Epithelial cell of prostate (primary cell): ENCODE measurements at regions not wholly inside any gene's neighbourhood (a gene's known extent, or its start where the extent isn't known, plus 50 kb on each side); places are given as distances from the start of the nearest gene placed in this dataset.
"Not testable (repeated sequence)": the region's sequence is repeated elsewhere in the genome, so short reads cannot be mapped to it uniquely, and the experiment has no call there.

Experiments used
- DNase-seq: peaks from one replicate; pipeline ENCODE4 v3.0.0-alpha.2; 2011; ENCODE audit warnings: low read depth, low spot score
- H3K27ac ChIP-seq: fragments of 450-650 bp; 2 replicates; pipeline ENCODE4 v1.5.1; 2017; ENCODE audit warnings: mild to moderate bottlenecking

DNA sequence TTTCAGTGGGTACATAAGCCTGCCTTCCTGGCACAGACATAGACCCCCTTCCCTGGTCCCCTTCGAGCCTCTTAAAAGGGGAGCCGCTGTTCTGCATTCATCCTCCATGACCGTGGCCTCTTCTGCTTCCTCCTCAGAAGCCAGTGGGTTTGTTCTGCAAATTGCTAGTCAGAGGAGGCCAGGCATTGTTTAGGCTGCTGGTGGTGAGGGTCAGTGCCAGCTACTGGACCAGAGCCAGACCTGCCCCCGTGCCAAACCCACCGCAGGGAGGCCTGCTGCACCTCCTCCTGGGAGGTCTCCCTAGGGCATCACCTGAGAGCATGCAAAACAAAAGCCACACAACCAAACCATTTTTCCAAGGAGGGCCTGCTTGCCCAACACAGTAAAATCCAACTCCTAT is 178.4 kb downstream of the MIS18A start:
- H3K27ac ChIP-seq = no peak overlapping the region
- DNase-seq = no peak

DNA sequence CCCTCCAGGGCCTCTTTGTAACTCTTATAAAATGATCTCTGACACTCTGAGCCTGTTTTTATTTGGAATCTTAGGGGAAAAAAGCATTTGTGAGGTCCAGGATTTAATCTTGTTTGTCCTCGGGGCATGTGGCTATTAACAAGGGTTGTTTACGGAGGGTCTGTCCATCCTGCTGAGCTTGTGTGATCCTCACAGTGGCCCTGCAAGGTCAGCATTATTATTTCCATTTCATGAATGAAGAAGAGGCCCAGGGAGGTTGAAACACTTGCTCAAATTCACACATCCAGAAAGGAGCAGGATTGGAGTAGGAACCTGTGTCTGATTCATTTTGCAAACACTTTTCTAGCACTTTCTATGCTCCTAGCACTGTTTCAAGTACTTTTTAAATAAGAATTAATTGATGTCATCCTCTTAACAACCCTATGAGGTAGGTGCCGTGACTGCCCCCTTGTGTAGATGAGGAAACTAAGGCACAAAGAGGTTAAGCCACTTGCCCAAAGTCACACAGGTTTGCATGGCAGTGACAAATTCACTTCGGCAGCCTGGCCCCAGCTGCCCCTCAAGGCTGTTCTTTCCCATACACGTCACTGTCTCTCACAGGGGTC is 178.9 kb downstream of the MIS18A start:
- DNase-seq = no peak
- no peak overlapping the region for H3K27ac ChIP-seq

- DNase-seq = no peak
- no peak overlapping the region for H3K27ac ChIP-seq
Observed at GRCh38 chr21:32096411-32096810, 182.4 kb downstream of the MIS18A start.

- DNase-seq = no peak
- H3K27ac ChIP-seq = no peak overlapping the region
Observed at GRCh38 chr21:32094804-32095203, 184.0 kb downstream of the MIS18A start.

DNA sequence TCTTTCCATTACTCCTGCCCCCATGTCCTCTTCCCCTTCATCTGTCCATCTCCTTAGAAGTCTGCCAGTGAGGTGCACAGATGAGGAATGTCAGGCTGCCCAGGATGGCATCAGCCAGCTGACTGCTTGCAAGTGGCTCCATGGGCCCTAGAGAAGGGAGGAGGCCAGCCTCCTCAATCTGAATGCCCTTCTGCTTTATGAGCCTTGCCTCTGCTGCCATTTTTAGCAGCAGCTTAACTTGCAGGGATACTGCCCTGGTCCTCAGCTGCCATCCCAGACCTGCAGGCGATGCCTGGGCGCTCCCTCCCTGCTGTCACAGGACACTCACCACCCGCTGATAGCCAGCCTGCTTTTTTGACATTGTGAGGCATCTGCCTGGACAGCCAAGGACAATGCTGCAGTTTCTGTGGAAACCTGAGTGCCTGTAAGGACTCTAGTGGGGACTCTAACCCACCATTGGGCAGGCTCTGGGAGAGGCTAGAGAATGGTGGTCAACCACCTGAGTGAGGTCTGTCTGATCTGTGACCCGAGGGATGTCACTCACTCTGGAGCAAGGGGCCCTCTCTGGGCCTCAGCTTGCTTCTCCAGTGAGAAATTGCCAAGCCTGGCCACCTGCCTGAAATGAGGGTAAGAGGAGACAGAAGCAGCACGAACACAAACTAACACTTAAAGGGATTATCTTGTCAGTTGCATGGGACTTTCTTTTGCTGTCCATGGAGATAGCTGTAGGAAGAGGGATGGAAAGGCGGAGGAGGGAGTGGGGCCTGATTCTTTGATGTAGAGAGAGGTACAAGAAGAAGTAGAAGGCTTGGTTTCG is 185.0 kb downstream of the MIS18A start:
- H3K27ac ChIP-seq = no peak overlapping the region

DNA sequence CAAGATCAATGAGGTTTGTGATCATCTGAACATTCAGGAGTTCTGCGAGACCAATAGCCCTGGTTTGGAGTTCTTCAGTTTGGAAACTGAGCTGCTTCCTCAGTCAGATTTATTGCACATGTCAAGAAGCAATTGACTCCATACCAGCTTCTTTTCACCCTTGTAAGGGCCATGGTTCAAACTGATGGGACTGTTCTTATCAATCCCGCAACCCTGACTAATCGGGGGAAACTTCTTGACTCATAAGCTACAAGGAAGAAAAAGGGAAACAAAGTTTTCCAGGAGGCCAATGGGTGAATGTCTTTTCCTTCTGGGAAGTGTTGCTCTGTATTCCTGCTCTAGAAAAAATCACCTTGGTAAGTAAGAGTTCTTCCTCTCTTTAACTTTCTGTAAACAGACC is 187.9 kb downstream of the MIS18A start:
- no peak overlapping the region for H3K27ac ChIP-seq
- DNase-seq = no peak

More for the DNA sequence above, 185.0 kb downstream of the MIS18A start:
- DNase-seq = no peak

GRCh38 chr21:32089766-32090165 is 189.1 kb downstream of the MIS18A start:
- no peak for DNase-seq
- no peak overlapping the region for H3K27ac ChIP-seq

DNA sequence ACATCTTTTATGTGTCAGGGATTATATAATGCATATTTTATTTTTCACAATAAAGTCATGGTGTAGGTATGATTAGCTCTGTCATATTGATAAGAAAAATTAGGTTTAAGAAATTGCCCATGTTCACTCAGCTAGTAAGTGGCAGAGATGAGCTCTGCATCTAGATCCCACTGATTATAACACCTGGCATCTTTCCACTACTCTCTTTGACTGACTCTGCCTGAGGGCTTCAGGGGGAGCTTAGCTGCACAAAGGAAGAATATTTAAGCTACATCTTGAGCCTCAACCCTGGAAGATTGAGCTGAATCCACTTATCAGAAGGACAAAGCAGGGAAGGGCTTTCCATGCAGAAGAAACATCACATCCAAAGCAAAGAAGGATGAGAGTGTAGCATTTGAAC is 190.4 kb downstream of the MIS18A start:
- no peak for DNase-seq
- no peak overlapping the region for H3K27ac ChIP-seq

- no peak overlapping the region for H3K27ac ChIP-seq
- DNase-seq = no peak
Observed at GRCh38 chr21:32087447-32087846, 191.4 kb downstream of the MIS18A start.

GRCh38 chr21:32083197-32083596 is 195.7 kb downstream of the MIS18A start:
- H3K27ac ChIP-seq = no peak overlapping the region
- no peak for DNase-seq

DNA sequence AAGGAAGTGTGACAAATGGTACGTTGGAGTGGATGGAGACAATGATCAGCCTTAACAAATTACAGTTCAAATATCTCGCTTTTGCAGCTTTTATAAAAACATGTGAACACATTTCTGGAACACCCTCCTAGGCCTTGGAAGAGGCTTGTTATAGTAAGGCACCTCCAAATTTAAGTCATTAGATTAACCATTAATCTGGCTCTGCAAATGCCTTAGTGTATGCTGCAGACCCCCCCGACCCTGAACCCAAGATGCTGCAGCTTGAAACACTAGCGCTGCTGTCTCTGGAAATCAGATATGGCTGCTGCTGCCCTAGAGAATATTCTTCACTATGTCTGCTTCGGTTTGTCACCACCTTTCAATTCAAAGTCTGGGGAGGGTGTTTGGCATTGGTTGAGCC is 196.4 kb downstream of the MIS18A start:
- no peak overlapping the region for H3K27ac ChIP-seq
- no peak for DNase-seq

- no peak for DNase-seq
- no peak overlapping the region for H3K27ac ChIP-seq
Observed at GRCh38 chr21:32073593-32073992, 200.8 kb downstream of the HUNK start.

- no peak overlapping the region for H3K27ac ChIP-seq
- DNase-seq = no peak
Observed at GRCh38 chr21:32073190-32073589, 200.4 kb downstream of the HUNK start.

GRCh38 chr21:32071620-32072019 is 198.8 kb downstream of the HUNK start:
- not testable (repeated sequence) for H3K27ac ChIP-seq, DNase-seq

GRCh38 chr21:32070676-32071330 is 198.0 kb downstream of the HUNK start:
- no peak overlapping the region for H3K27ac ChIP-seq
- no peak for DNase-seq

- DNase-seq = no peak
- H3K27ac ChIP-seq = no peak overlapping the region
Observed at GRCh38 chr21:32070126-32070525, 197.3 kb downstream of the HUNK start.

GRCh38 chr21:32065654-32066053 is 192.8 kb downstream of the HUNK start:
- DNase-seq = no peak
- no peak overlapping the region for H3K27ac ChIP-seq

DNA sequence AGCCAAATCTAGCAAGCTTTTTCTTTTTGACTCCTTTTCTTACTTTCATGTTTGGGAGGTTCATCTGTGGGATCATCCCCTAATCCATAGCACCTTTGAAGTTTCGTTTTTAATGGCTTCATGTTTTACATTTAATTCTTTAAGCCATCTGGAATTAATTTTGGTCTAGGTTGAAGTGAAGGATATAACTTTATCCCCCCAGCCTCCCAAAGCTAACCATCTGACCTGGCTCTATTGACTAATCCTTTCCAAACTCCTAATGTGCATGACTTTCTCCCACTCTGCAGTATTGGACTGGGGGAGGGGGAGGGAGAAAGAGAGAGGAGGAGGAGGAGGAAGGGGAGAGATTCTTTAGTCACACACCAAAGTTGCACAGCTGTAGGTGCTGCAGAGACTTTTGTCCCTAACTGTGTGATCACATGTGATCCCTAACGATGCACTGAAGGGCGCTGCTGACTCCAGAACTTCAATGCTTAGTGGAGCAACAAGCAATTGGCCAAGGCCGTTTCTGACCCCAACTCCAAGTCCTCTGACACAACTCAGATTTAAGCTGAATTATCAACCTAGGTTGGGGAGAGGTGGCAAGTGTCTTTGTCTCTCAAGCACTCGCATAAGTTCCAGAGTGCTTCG is 191.6 kb downstream of the HUNK start:
- H3K27ac ChIP-seq = no peak overlapping the region
- DNase-seq = no peak

- no peak overlapping the region for H3K27ac ChIP-seq
- no peak for DNase-seq
Observed at GRCh38 chr21:32062591-32063227, 189.9 kb downstream of the HUNK start.

DNA sequence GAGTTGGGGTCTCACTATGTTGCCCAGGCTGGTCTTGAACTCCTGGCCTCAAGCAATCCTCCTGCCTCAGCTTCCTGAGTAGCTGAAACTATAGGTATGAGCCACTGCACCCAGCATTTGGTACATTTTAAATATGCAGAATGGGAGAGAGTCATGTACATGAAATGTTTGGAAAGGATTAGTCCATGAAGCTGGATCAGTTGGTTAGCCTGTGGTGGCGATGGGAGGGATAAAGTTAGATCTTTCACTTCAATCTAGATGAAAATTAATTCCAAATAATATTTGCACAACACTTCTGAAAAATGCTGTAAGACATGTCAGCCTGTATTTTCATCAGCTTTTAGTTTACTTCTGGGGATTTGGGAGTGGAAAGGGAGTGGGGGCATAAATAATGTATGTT is 188.9 kb downstream of the HUNK start:
- H3K27ac ChIP-seq = no peak overlapping the region

GRCh38 chr21:32056791-32057190 is 184.0 kb downstream of the HUNK start:
- H3K27ac ChIP-seq = no peak overlapping the region
- DNase-seq = no peak

More for the DNA sequence above, 188.9 kb downstream of the HUNK start:
- no peak for DNase-seq
